CD4-positive, alpha-beta T cell treated with Interleukin-17A for 1 hour (primary cell): ENCODE measurements at regions not wholly inside any gene's neighbourhood (a gene's known extent, or its start where the extent isn't known, plus 50 kb on each side); places are given as distances from the start of the nearest gene placed in this dataset.
"Not testable (repeated sequence)": the region's sequence is repeated elsewhere in the genome, so short reads cannot be mapped to it uniquely, and the experiment has no call there.

Experiments used
- DNase-seq: peaks from one replicate; pipeline ENCODE4 v3.0.0-alpha.2; 2020

DNA sequence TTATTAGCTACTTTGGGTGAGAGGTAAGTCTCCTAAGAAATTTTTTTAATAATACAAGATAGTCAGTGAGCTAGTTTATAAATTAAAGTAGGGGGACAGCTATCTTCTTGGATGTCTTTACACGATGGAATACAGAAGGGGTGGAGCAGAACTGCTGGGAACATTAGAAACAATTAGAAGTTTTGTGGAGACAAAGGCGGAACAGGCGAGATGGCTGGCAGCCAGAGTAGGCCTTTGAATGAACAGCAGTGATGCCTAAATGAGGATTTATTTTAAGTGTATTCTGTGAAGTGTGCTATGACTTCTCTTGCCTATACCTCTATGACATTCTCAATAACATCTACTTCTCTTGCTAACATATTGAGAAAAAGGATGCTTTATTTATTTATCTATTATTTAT is 1345.3 kb upstream of the SEL1L start:
- DNase-seq, result no peak

DNA sequence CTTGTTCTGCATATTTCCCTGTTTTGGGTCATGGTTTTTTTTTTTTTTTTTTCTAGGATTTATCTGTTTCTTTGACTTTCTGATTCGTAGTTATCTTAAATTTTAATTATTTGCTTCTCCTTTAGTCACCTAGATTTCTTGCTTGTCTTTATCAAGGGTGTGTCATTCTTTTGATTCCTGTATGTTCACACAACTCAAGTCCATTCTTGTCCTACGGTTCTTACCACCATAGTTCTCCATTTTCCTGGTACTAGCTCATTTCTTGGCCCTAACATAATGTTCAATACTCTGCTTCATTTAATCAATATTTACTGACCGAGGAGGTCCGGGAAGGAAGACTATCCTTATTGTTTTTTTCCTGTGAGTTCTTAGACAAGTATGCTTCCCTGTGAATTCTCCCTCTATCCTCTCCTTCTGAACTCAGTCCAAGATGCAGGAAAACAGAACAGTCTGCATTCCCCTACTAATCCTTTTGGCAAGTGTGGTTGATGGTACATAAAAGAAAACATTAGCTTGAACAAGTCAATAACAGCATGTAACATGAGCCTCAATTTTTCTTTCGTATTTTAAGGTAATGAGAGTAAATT is 1346.4 kb upstream of the SEL1L start:
- DNase-seq, result no peak

DNA sequence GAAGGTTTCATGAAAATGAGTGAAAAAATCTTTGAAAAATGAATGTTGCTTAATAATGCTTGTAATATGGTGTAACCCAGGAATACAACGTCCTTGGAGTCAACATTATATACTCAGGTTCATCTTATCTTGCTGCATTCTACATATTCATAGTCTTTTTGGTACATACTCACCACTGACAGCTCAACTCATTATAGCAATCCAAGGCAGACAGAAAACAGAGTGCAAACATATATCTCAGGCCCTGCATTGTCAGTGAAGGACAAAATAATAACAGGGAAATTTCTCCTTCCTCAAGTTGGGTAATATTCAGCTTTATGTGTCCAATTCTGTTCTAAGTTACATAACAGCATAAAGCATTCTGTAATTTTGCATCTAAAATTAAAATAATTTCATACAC is 1353.0 kb upstream of the SEL1L start:
- DNase-seq, result no peak

DNA sequence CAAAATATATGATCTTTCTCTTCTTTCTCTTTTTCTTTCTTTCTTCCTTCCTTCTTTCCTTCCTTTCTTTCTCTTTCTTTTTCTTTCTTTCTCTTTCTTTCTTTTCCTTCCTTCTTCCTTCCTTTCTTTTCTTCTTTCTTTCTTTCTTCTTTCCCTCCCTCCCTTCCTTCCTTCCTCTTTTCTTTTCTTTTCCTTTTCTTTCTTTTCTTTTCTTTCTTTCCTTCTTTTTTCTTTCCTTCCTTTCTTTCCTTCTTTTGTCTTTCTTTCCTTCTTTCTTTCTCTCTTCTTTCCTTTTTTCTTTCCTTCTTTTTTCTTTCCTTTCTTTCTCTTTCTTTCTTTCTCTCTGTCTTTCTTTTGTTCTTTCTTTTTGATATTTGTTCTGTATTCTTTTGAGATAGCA is 1356.0 kb upstream of the SEL1L start:
- DNase-seq, result no peak

DNA sequence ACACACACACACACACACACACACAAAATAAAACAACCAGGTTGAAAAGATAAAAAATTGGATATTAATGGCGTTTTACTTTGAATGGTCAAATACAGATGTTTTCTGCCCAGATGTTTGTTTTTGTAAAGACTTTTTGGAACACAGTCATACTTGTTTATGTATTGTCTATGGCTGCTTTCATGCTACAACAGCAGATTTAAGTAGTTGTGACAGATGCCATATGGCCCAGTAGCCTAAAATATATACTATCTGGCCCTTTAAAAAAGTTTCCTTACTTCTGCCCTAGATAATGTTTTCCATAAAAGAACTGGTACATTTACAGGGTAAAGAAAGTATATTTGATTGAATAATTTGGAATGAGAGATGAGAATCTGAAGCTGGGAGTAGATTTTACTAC is 1362.8 kb upstream of the SEL1L start:
- no peak for DNase-seq

DNA sequence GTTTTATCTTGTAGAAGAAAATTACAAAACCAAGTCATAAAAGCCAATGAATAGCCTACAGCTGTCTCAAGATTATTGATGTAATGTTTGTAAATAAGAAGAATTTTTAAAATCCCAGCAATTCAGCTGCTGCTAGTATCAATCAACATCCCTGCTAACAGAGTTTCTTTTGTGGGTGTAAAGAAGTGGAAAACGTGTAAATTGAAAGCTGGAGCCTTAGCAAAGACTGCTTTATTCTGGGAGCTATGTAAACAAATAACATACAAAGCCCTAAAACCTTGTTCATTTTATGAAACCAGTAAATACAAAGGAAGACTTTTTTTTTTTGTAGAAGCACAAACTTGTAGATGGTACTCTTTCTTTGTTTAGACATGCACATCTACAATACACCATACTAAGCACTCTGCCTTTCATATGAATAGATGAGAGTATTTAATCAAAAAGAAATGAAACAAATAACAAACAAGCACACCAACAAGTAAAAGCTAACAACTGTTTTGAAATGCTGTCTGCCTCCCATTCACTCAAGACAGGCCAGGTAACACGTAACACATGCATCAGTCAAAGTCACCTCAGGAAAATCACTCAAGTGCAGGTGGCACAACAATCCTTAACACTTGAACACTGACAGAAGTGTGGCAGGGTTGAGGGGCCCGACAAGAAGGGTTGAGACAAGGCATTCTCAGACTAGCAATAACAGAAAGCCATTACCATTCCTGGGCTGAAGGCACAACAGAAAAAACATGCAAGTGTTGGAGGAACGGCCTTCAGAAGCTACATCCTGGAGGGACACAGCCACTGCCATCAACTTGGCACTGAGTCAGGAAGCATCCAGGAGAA is 1364.0 kb upstream of the SEL1L start:
- DNase-seq, result no peak

DNA sequence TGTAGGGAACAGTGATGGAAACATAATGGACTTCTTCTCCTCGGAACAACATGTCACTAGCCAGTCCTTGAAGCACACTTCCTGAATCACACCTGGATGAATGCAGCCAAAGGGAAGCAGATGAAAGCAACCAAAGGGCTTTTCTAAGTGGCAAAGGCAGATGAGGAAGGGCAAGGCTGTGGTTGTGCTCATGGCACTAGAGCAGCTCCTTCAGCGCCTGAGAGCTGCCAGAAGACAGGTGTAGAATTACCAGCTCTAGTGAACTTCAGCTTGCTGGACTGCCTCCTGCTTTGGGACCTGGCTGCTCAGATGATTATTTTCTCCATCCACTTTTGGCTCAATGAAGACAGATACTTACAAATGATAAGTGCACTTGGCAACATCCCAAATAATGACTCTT is 1372.1 kb upstream of the SEL1L start:
- DNase-seq, result no peak

DNA sequence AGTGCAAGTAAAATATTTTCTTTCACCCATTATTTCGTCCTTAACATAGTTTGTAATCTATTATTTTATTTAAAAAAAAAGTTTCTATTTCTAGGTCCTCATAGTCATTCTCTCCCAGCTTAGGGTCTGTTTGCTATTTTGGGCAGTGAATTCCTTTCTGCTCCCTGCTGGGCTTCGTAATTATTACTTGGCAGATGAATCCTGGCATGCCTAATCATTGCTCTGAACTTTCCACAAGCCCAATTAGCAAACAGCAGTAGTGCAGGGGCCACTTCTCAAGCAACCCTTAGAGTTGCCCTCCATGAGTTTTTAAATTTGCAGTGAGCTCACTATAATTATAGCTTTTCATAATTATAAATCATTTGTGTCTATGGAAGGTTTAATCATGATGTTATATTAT is 1378.3 kb upstream of the SEL1L start:
- DNase-seq, result no peak

DNA sequence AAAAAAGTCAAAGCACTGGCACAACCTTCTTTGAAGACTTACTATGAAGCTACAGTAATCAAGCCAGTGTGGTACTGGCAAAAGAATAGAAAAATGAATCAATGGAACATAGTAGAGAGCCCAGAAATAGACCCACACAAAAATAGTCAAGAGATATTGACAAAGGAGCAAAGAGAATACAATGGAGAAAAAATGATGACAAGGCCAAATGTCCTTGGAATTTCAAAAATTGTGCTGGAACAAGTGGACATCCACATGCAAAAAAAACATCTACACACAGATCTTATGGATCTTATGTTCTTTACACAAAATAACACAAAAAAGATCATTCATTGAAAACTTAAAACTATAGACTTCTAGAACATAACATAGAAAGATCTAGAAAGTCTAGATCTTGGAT is 1379.7 kb upstream of the SEL1L start:
- DNase-seq, result no peak

DNA sequence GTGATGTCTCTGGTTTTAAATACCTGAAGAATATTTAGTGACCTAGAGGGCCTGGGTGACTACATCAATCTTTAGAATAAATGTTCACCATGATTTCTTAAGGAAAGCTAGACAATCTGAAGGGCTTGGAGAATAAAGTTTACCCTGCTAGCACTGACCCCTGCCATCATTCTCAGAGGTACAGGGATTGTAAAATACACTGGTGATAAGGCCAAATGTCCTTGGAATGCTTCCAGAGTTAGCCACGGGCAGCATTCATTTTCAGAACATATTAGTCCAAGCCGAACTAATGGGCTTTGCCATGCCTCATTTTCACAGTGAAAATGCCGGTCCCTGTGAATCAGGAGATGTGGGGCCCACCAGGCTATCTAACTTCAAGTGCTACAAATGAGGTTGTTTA is 1381.7 kb upstream of the SEL1L start:
- DNase-seq, result no peak

DNA sequence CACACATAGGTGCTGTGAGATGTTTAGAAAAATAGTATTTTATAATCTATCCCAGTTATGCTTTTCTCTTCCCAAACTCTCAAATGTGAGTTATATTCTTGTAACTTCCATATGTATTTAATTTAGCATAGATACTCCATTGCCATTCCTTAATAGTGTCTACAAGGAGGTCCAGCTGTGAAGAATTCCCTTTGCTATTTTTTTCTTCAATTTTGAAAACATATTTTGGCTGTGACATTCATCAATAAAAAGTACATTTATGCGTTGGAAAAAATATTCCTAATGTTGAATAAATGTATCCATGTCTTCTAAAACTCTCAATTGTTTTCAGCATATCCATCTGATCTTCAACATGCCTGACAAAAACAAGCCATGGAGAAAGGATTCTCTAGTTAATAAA is 1402.0 kb upstream of the SEL1L start:
- DNase-seq, result no peak

DNA sequence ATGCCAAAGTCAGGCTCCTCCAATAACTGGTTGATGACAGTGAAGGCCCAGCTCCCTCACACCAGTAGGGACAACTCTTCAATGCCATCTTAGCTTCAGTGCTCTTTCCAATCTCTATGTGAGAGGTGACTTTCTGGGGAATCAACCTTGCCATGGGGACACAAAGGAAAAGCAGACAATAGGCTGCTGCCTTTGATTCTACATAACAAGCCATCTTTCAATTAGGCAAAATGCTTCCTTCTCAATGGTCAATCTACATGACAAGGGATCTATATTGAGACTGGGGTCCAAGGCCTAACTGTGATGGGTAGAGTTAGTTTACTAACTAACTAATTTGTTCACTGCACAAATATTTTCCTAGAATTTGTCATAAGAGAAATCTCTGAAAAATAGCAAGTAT is 1417.5 kb upstream of the SEL1L start:
- no peak for DNase-seq

DNA sequence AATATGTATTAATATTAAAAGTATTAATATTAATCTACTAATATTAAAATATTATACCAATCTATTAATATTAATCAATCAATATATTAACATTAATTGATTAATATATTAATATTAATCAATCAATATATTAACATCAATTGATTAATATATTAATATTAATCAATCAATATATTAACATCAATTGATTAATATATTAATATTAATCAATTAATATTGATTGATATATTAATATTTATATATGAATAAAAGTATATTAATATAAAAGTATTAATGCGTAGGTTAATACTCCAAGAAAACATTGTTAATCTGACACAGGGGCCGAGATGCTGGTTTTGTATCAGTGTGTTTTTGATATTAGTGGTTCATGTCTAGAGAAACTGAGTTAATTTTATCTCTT is 1430.1 kb upstream of the SEL1L start:
- no peak for DNase-seq

DNA sequence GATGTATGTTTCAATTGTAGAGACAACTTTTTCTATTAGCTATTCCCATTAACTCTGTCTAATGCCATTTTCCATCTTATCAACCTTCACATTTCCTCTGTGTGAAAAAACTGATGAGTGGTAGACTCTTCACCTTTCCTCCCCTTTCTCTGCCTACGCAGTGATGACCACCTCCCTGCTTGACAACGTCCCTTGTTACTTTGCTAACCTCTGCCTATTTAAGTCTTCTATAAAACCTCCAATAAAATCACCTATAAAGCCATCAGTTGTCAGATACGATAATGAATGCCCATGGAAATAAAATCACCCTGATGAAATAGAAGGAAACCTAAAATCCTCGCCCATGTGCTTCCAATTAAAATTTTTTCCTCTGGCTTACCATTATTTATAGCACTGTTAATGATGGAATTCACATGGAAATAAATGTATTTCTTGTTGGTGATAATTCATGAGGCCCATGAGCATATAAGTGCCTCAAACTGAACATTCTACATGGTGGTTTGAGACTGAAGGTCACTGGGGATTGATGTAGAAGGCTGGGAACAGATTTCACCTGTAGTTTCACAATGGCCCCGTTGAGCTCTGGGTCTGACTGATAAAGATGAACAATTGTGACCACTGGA is 1454.0 kb upstream of the SEL1L start:
- DNase-seq, result no peak

DNA sequence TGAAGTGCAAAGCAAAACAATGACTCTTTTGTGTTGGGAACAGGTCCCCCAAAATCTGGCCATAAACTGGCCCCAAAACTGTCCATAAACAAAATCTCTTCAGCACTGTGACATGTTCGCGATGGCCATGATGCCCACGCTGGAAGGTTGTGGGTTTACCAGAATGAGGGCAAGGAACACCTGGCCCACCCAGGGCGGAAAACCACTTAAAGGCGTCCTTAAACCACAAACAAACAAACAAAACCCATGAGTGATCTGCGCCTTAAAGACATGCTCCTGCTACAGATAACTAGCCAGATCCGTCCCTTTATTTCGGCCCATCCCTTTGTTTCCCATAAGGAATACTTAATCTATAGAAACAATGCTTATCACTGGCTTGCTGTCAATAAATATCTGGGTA is 1460.9 kb upstream of the SEL1L start:
- not testable (repeated sequence) for DNase-seq

DNA sequence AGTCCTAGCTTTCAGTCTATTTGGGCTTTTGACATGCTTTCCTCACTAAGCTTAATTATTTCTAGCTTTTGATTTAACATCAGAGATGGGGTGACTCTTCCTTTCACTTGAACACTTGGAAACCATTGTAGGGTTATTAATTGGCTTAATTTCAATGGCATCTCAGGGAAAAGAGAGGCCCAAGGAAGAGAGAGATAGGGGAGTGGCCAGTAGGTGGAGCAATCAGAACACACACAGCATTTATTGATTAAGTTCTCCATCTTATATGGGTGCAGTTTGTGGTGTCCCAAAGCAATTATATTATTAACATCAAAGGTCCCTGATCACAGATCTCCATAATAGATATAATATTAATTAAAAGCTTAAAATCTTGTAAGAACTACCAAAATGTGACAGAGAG is 1466.1 kb upstream of the SEL1L start:
- DNase-seq, result no peak

DNA sequence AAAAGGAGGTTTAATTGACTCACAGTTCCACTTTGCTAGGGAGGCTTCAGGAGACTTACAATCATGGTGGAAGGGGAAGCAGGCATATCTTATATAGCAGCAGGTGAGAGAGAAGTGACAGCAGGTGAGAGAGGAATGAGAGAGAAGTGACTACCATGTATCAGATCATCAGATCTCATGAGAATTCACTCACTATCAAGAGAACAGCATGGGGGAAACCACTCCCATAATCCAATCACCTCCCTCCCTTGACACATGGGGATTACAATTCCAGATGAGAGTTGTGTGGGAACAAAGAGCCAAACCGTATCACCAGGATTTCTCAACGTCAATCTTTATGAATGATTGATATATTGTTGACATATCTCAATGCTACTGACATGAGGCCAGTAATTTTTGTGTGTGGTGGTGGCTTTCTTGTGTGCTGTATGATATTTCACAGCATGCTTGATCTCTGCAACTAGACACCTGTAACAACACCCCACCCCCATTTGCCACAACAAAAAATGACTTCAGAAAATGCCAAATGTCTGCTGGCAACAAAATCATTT is 1470.9 kb upstream of the SEL1L start:
- no peak for DNase-seq

DNA sequence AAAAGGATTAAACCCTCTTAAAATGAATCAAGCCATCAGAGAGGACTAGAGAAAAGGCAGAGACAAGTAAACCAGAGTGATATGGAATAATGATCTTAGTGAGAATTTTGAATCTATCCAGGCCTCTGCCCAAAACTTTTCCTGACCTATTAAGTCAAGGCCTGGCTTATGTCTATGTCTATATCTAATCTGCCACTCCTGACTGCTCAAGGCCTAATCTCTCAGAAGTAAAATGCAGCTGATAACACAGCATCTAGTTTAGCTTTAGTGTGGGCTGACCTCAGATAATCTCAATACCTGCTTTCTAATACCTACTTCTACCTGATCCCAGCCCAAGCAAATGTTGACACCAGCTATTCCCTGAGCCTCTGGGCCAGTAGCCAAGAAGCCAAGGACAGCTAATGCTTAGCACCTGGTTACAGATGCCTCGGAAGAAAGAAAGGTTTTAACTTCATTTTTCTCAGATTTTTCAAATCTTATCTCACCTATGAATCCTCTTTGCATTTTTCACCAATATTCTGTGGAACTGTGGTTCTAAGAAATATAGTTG is 1472.5 kb upstream of the SEL1L start:
- no peak for DNase-seq

DNA sequence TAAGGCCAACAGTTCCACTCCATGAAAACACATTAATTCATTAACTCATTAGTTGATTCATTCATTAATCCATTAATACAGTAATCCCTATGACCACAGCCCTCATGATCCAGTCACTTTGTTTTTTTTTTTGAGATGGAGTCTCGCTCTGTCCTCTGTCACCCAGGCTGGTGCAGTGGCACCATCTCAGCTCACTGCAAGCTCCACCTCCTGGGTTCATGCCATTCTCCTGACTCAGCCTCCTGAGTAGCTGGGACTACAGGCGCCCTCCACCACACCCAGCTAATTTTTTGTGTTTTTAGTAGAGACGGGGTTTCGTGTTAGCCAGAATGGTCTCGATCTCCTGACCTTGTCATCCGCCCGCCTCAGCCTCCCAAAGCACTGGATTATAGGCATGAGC is 1473.4 kb upstream of the SEL1L start:
- DNase-seq, result not testable (repeated sequence)

DNA sequence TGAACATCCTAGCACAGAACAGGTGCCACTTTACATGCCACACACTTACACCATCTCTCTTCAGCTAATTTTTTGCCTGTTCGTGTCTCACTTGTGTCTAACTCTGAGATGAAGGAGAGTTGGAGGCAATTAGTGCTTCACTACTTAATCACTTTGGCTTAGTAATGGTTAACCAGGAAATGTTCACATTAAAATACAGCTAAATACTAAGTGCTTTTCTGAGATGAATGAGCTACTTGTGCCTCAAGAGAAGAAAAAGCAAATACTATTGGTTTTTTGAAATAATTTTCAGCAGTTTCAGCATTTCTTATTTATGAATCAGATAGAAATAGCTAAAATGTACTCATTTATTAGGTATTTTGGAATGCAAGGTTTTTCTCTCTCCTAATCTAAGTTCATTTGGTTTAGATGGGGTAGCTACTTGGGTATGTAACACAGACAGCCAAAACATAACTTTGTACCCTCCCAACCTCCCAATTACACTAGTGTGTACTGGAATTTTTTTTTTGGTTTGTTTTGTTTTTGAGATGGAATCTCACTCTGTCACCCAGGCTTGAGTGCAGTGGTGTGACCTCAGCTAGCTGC is 1474.1 kb upstream of the SEL1L start:
- DNase-seq, result no peak

DNA sequence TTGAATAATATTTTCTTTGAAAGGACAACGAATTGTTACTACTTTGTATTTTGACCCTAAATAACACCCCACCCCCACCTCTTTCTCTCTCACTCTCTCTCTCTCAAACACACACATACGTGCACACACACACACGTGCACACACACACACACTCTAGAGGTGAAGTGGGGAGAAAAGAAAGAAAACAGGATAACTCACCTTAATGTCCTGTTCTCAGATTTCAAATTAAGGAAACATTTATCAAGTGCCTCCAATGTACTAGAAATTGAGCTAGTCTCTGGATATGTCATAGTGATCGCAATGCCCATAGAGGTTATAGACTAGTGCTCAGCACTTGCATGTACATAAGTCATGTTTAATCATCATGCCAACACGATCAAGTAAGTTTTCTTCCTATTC is 1483.6 kb upstream of the SEL1L start:
- DNase-seq, result no peak

DNA sequence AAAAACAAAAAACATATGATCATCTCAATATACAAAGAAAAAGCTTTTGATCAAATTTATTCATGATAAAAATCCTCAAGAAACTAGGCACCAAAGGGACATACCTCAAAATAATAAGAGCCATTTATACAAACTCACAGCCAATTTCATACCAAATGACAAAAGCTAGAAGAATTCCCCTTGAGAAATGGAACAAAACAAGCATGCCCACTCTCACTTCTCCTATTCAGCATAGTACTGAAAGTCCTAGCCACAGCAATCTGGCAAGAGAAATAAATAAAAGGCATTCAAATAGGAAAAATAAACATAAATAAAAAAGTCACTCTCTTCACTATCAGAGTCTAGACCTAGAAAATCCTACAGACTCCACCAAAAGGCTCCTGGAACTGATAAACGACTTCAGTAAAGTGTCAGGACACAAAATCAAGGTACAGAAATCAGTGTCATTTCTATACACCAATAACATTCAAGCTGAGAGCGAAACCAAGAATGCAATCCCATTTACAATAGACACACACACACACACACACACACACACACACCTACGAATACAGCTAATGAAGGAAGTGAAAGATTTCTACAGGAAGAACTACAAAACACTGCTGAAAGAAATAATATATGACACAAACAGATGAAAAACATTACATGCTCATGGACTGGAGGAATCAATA is 1486.2 kb upstream of the SEL1L start:
- no peak for DNase-seq

DNA sequence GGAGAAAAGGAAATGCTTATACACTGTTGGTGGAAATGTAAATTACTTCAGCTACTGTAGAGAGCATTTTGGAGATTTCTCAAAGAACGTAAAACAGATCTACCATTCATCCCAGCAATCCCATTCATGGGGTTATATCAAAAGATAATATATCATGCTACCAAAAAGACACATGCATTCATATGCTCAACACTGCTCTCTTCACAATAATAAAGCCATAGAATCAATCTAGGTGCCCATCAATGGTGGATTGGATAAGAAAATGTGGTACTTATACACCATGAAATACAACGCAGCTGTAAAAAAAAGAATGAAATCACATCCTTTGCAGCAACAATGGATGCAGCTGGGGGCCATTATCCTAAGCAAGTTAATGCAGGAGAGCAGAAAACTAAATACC is 1487.7 kb upstream of the SEL1L start:
- no peak for DNase-seq
